K562 (cell line): ENCODE measurements at regions not wholly inside any gene's neighbourhood (a gene's known extent, or its start where the extent isn't known, plus 50 kb on each side); places are given as distances from the start of the nearest gene placed in this dataset.

ENCODE experiments used
- ATF7 ChIP-seq: fragments of 450-650 bp; IDR thresholded peaks from 2 replicates; pipeline ENCODE4 v1.7.1; 2014; ENCODE audit warnings: mild to moderate bottlenecking, moderate library complexity
- EZH2 ChIP-seq: IDR thresholded peaks from 2 replicates; pipeline ENCODE4 v1.6.1; 2012; ENCODE audit warnings: low read depth, mild to moderate bottlenecking, inconsistent platforms, low read length, borderline replicate concordance
- GTF2E2 ChIP-seq: fragments of 200-800 bp; sonication (Bioruptor generic); IDR thresholded peaks from 2 replicates; pipeline ENCODE4 v1.6.1; 2016; ENCODE audit warnings: missing genetic modification characterization, missing compliant biosample characterization
- JUND ChIP-seq, 2 experiments: IDR thresholded peaks; 2 replicates in 1 of 2; 3 replicates in 1 of 2; pipeline ENCODE4 v1.6.1; 2011; ENCODE audit warnings: borderline replicate concordance in 2 of 2, low read depth in 2 of 2, low read length in 2 of 2, improper control_type of control experiment in 1 of 2, missing biosample characterization in 1 of 2, missing genetic modification characterization in 1 of 2, missing genetic modification reagents in 1 of 2
- MTA3 ChIP-seq: fragments of 450-650 bp; formaldehyde crosslinking; IDR thresholded peaks from 2 replicates; pipeline ENCODE4 v1.6.1; 2017; ENCODE audit warnings: mild to moderate bottlenecking, borderline replicate concordance
- NFE2 ChIP-seq: IDR thresholded peaks from 2 replicates; pipeline ENCODE4 v1.6.1; 2014; ENCODE audit warnings: antibody characterized with exemption, low read depth
- PHF8 ChIP-seq: fragments of 200-600 bp; sonication (generic); IDR thresholded peaks from 2 replicates; pipeline ENCODE4 v1.6.1; 2012; ENCODE audit warnings: mixed run types, mild to moderate bottlenecking, inconsistent platforms, low read length, moderate library complexity, borderline replicate concordance
- POLR2A ChIP-seq: fragments of 450-650 bp; conservative IDR thresholded peaks from 2 replicates; pipeline ENCODE4 v1.6.1; 2016
- POLR2AphosphoS5 ChIP-seq: IDR thresholded peaks from 2 replicates; pipeline ENCODE4 v1.6.1; 2011; ENCODE audit warnings: mild to moderate bottlenecking, low read depth, low read length, moderate library complexity; ENCODE audit not compliant: control insufficient read depth, insufficient read depth
- RNF2 ChIP-seq: sonication (generic); IDR thresholded peaks from 2 replicates; pipeline ENCODE4 v1.6.1; 2016
- SMAD1 ChIP-seq: fragments of 150-350 bp; IDR thresholded peaks from 2 replicates; pipeline ENCODE4 v1.6.1; 2014; ENCODE audit warnings: low read length, low read depth; ENCODE audit not compliant: partially characterized antibody
- ZKSCAN1 ChIP-seq: fragments of 150-350 bp; IDR thresholded peaks from 2 replicates; pipeline ENCODE4 v1.6.1; 2016; ENCODE audit warnings: low read depth, low read length
- ZNF184 ChIP-seq: sonication (generic); formaldehyde crosslinking; IDR thresholded peaks from 2 replicates; pipeline ENCODE4 v1.5.0; 2020; ENCODE audit warnings: missing genetic modification reagents
- ZNF316 ChIP-seq: fragments of 450-650 bp; IDR thresholded peaks from 2 replicates; pipeline ENCODE4 v1.6.1; 2016

GRCh38 chr22:49026494-49027367, 800.9 kb downstream of the BRD1 start:
- no peak for TF ChIP-seq GTF2E2 (tag)
- no peak for TF ChIP-seq NFE2
- TF ChIP-seq RNF2 = no peak
- no peak for TF ChIP-seq MTA3
- no peak for TF ChIP-seq ZNF316
- no peak for TF ChIP-seq POLR2A
- no peak for TF ChIP-seq POLR2AphosphoS5
- no peak for TF ChIP-seq JUND (IDR thresholded peaks at IDR 0.05; ENCODE audit: borderline replicate concordance, low read depth, low read length)
- TF ChIP-seq JUND (tag; IDR thresholded peaks at IDR 0.05; ENCODE audit: borderline replicate concordance, low read depth, low read length) = no peak
- no peak for TF ChIP-seq ATF7
- TF ChIP-seq SMAD1 = no peak
- no peak for TF ChIP-seq ZKSCAN1
- TF ChIP-seq ZNF184 (CRISPR knock-in tag) = no peak
- no peak for TF ChIP-seq EZH2
- no peak for TF ChIP-seq PHF8
